Peyer's patch (tissue), 4 donors: ENCODE measurements at regions not wholly inside any gene's neighbourhood (a gene's known extent, or its start where the extent isn't known, plus 50 kb on each side); places are given as distances from the start of the nearest gene placed in this dataset.

ENCODE experiments used
- DNase-seq, 3 donors: peaks; one replicate each; pipeline ENCODE4 v3.0.0-alpha.2; 2017 to 2019
- H3K27ac ChIP-seq, 4 donors: fragments of 200-600 bp; sonication (generic); one replicate each; pipeline ENCODE4 v1.5.1; 2016 to 2019
- H3K27me3 ChIP-seq, 2 donors: fragments of 200-600 bp; sonication (generic); one replicate each; pipeline ENCODE4 v1.5.1; 2019
- H3K36me3 ChIP-seq, 3 donors: fragments of 200-600 bp; sonication (generic); one replicate each; pipeline ENCODE4 v1.5.1; 2016 to 2019
- H3K4me1 ChIP-seq, 4 donors: fragments of 200-600 bp; sonication (generic); one replicate each; pipeline ENCODE4 v1.5.1; 2016 to 2019
- H3K4me3 ChIP-seq, 4 donors: fragments of 200-600 bp; sonication (generic); 1 replicate in 3 of 4; 2 replicates in 1 of 4; pipeline ENCODE4 v1.5.1; 2016 to 2019; ENCODE audit warnings: mild to moderate bottlenecking in 1 of 4
- H3K9me3 ChIP-seq, 4 donors: fragments of 200-600 bp; sonication (generic); one replicate each; pipeline ENCODE4 v1.5.1; 2016 to 2019; ENCODE audit warnings: mild to moderate bottlenecking in 1 of 4
- CTCF ChIP-seq, 6 experiments: fragments of 450-650 bp in 4 of 6; fragments of 200-600 bp in 2 of 6; sonication (generic) in 1 of 6; IDR thresholded peaks; one replicate each; pipeline ENCODE4 v1.5.1; 2017 to 2019; ENCODE audit warnings: antibody characterized with exemption in 6 of 6, mild to moderate bottlenecking in 3 of 6, moderate library complexity in 1 of 6
- POLR2A ChIP-seq, 2 donors: fragments of 450-650 bp; IDR thresholded peaks; one replicate each; pipeline ENCODE4 v1.5.1; 2017; ENCODE audit warnings: antibody characterized with exemption in 2 of 2, mild to moderate bottlenecking in 2 of 2, moderate library complexity in 2 of 2

- H3K27me3 ChIP-seq: no peaks in the 10 kb centered on the region
- DNase-seq: no peak
- no peaks in the 10 kb centered on the region for H3K36me3 ChIP-seq
- TF ChIP-seq POLR2A (IDR thresholded peaks at IDR 0.05): no peak
- no peak for TF ChIP-seq CTCF (IDR thresholded peaks at IDR 0.05)
- H3K9me3 ChIP-seq: no peaks in the 10 kb centered on the region
- no peak overlapping the region for H3K4me3 ChIP-seq
- H3K27ac ChIP-seq: no peak overlapping the region
- no peaks in the 10 kb centered on the region for H3K4me1 ChIP-seq
Measured at GRCh38 chr5:125179612-125180011, 433.2 kb upstream of the ZNF608 start.

- TF ChIP-seq POLR2A (IDR thresholded peaks at IDR 0.05) (no peak), CTCF (IDR thresholded peaks at IDR 0.05) (no peak)
- H3K36me3 ChIP-seq: no peaks in the 10 kb centered on the region
- no peak for DNase-seq
Measured at GRCh38 chr5:125180231-125180829, 433.9 kb upstream of the ZNF608 start.

GRCh38 chr5:125181159-125181558 lies 434.7 kb upstream of the ZNF608 start:
- DNase-seq: no peak
- no peaks in the 10 kb centered on the region for H3K9me3 ChIP-seq
- no peak overlapping the region for H3K4me3 ChIP-seq
- no peak overlapping the region for H3K27ac ChIP-seq
- H3K4me1 ChIP-seq: no peaks in the 10 kb centered on the region
- H3K36me3 ChIP-seq: no peaks in the 10 kb centered on the region
- TF ChIP-seq CTCF (IDR thresholded peaks at IDR 0.05) (no peak), POLR2A (IDR thresholded peaks at IDR 0.05) (no peak)
- H3K27me3 ChIP-seq: no peaks in the 10 kb centered on the region

More at GRCh38 chr5:125180231-125180829, 433.9 kb upstream of the ZNF608 start:
- H3K9me3 ChIP-seq: no peaks in the 10 kb centered on the region
- H3K27ac ChIP-seq: no peak overlapping the region
- no peak overlapping the region for H3K4me3 ChIP-seq
- no peaks in the 10 kb centered on the region for H3K27me3 ChIP-seq
- no peaks in the 10 kb centered on the region for H3K4me1 ChIP-seq

- H3K27ac ChIP-seq: no peak overlapping the region
- H3K9me3 ChIP-seq: no peaks in the 10 kb centered on the region
- H3K27me3 ChIP-seq: no peaks in the 10 kb centered on the region
- TF ChIP-seq POLR2A (IDR thresholded peaks at IDR 0.05): no peak
- TF ChIP-seq CTCF (IDR thresholded peaks at IDR 0.05): no peak
- H3K36me3 ChIP-seq: no peaks in the 10 kb centered on the region
- no peak for DNase-seq
- H3K4me3 ChIP-seq: no peak overlapping the region
- no peaks in the 10 kb centered on the region for H3K4me1 ChIP-seq
Measured at GRCh38 chr5:125181955-125182354, 435.5 kb upstream of the ZNF608 start.

- no peak for DNase-seq
- Histone ChIP-seq H3K27me3 (no peaks in the 10 kb centered on the region), H3K4me1 (no peaks in the 10 kb centered on the region), H3K36me3 (no peaks in the 10 kb centered on the region), H3K27ac (no peak overlapping the region), H3K9me3 (no peaks in the 10 kb centered on the region), H3K4me3 (no peak overlapping the region)
- no peak for TF ChIP-seq POLR2A (IDR thresholded peaks at IDR 0.05)
Measured at GRCh38 chr5:125185740-125186139, 439.3 kb upstream of the ZNF608 start.

GRCh38 chr5:125186911-125187375 lies 440.5 kb upstream of the ZNF608 start:
- no peaks in the 10 kb centered on the region for H3K9me3 ChIP-seq
- no peak overlapping the region for H3K27ac ChIP-seq
- H3K36me3 ChIP-seq: no peaks in the 10 kb centered on the region
- H3K27me3 ChIP-seq: no peaks in the 10 kb centered on the region
- no peaks in the 10 kb centered on the region for H3K4me1 ChIP-seq
- DNase-seq: no peak
- TF ChIP-seq POLR2A (IDR thresholded peaks at IDR 0.05) (no peak), CTCF (IDR thresholded peaks at IDR 0.05) (no peak)
- H3K4me3 ChIP-seq: no peak overlapping the region
